GM13977 (cell line): ENCODE measurements at regions not wholly inside any gene's neighbourhood (a gene's known extent, or its start where the extent isn't known, plus 50 kb on each side); places are given as distances from the start of the nearest gene placed in this dataset.
A peak's percentile ranks its signal among the peaks of the same experiment; 100 is the strongest.

Source experiments
- DNase-seq: peaks from one replicate; pipeline ENCODE4 v3.0.0; 2012; ENCODE audit warnings: low spot score
- in situ Hi-C: fragments of 300-500 bp; cut with MboI; formaldehyde crosslinking; loops from one replicate; pipeline ENCODE4 v1.12.0; 2022; ENCODE audit warnings: low sequenced_read_pairs, low pct_unique_long_range_greater_than_20kb, mixed read lengths, inconsistent platforms; ENCODE audit not compliant: unreplicated experiment
- TF ChIP-seq, protein P1 (sequence below): IDR thresholded peaks from 2 replicates; pipeline ENCODE4 v1.5.1; 2012; ENCODE audit warnings: mild to moderate bottlenecking, control low read depth; ENCODE audit not compliant: insufficient read depth; ENCODE audit errors: extremely low read depth, missing control alignments

DNA sequence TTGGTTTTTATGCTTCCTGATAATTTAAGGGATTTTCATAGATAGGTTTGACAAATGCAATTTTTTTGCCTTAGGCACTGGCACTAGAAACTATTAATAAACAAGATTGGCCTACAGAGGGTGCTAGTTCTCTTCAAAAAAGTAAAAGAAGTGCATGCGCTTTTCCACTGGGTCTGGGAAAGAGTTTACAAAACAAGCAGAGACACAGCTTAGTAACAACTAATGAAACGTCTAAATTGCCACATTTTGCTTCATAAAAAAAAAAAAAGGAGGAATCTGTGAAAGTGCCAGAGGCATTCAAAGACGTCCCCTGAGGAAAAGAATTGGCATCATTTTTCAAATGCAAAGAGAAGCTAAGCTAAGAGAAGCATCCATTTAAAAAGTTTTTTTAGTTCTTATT, 58.3 kb upstream of the EEA1 start:
- in situ Hi-C loops, result loop anchor here (5.0 to 25.0 kb wide), 3 partner anchors 200 to 1125 kb away; no protein-coding TSS in a partner anchor
- TF ChIP-seq, protein P1, sequence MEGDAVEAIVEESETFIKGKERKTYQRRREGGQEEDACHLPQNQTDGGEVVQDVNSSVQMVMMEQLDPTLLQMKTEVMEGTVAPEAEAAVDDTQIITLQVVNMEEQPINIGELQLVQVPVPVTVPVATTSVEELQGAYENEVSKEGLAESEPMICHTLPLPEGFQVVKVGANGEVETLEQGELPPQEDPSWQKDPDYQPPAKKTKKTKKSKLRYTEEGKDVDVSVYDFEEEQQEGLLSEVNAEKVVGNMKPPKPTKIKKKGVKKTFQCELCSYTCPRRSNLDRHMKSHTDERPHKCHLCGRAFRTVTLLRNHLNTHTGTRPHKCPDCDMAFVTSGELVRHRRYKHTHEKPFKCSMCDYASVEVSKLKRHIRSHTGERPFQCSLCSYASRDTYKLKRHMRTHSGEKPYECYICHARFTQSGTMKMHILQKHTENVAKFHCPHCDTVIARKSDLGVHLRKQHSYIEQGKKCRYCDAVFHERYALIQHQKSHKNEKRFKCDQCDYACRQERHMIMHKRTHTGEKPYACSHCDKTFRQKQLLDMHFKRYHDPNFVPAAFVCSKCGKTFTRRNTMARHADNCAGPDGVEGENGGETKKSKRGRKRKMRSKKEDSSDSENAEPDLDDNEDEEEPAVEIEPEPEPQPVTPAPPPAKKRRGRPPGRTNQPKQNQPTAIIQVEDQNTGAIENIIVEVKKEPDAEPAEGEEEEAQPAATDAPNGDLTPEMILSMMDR, result peak; percentile 57
- DNase-seq, result no peak

DNA sequence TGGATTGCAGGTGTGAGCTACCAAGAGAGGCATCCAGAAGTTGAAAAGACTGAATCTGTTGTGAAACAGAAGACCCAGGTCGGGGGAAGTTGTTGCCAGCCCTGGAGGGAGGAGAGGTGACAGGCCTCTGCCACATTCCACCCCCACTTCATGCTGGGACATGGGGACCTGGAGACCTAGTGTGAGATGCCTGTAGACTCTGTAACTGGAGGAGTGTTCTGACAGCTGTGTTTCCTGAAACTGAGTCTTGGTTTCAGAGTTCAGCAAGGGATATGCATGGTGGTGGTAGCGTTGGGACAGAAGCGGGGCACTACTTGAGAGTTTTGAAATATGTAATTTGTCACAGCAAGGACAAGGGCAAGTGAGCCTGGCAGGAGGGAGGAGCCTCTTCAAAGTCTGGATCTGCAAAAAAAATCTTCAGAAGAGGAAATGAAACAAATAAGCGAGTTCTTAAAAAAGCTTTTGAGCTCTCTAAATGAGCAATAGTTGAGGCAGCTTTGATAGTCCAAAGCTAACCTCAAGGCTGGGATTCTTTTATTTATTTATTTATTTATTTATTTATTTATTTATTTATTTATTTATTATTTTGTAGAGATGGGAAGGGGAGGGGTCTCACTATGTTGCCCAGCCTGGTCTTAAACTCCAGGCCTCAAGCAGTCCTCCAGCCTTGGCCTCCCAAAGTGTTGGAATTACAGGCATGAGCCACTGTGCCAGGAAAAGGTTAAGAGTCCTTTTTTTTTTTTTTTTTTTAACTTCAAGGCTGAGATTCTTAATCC, 58.9 kb upstream of the EEA1 start:
- in situ Hi-C loops, result loop anchor here (5.0 to 25.0 kb wide), 3 partner anchors 201 to 1124 kb away; no protein-coding TSS in a partner anchor
- TF ChIP-seq, protein P1, result no peak
- peak; percentile 40 for DNase-seq

DNA sequence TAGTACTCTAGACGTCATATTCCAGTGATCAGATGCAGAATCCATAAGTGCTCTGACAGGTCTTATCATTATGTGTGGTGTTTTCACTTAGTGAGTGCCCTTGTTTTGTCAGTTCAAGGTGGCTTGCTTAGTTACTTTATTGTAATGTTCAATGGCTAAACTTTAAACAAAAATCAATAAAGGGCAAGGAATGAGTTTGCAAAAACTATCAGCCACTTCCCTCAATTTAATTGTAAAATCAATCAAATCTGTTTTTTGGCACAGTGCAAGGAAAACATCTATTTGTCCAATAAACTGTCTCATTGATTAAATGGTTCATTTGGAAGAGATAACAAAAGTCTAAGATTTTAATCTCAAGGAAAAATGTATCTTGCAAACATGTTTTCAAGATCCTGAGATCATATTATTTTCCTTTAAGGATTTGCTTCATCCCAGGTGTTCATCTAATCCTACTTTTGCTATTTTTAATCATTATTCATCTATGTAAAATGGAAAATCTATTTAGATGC, 59.6 kb upstream of the EEA1 start:
- no peak for DNase-seq
- in situ Hi-C loops, result loop anchor here (5.0 to 25.0 kb wide), 3 partner anchors 201 to 1124 kb away; no protein-coding TSS in a partner anchor
- TF ChIP-seq, protein P1, result no peak

DNA sequence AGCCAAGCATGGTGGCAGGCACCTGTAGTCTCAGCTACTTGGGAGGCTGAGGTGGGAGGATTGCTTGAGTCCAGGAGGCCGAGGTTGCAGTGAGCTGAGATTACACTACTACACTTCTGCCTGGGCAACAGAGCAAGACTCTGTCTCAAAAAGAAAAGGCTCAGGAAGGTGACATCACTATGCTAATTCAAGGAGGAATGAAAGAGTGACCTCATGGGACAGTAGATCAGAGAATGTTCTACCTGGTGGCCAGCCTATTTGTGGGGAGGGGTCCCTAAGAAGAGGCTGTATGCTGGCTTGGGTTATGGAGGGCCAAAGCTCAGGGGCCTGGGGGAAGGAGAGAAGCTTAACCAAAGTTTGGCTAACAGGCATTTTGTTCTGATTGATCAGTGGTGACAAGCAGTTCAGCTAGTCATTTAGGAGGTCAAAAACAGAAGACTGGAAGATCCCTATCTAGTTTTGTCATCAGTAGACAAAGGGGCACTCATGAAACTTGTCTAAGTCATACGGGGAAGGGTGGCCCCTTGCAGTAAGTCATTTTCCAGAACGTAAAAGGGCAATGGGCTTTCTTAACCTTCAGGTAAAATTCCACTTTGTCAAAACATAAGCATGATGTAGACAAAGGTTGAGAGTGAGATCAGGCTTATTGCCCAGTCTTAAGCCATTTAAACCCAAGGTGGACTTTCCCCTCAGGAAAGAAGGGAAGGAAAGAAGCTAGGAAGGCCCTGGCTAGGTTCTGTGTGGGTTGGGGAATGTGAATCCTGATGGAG, 60.8 kb upstream of the EEA1 start:
- TF ChIP-seq, protein P1, result no peak
- no peak for DNase-seq
- in situ Hi-C loops, result loop anchor here (5.0 to 25.0 kb wide), 3 partner anchors 203 to 1122 kb away; no protein-coding TSS in a partner anchor

DNA sequence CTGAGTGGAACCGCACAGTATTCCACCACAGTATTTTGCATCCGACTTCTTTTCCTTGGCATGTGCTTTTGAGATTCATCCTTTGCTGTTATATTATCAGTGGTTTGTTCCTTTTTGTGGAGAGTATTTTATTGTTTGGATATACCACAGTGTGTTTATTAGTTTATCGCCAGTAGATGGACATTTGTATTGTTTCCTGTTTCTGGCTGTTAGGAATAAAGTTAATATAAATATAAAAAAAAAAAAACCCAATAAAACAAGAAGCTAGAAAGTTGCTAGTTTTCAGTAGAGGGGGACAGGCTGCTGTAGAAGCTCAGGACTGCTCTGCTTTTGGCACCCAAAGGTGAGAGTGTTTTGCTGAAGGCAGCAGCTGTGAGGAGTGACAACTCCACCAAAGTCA, 62.0 kb upstream of the EEA1 start:
- TF ChIP-seq, protein P1, result no peak
- DNase-seq, result no peak
- in situ Hi-C loops, result loop anchor here (25.0 kb wide), 1 partner anchor 1121 kb away; no protein-coding TSS in a partner anchor

DNA sequence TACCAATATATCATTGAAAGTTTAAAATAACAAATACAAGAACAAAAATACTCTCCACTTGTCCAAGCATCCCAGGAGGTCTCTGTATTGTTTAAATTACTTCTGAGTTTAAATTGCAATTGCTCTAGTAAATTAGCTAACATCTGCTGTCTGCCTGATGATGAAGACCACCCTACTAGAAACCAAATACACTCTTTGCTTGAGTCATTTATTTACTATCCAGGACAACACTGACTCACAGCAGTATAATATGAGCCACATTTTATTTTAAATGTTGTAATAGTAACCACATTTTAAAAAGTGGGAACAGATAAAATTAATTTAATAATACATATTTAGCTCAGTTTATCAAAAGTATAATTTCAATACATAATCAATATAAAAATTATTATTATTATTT, 62.9 kb upstream of the EEA1 start:
- TF ChIP-seq, protein P1, result no peak
- no peak for DNase-seq
- in situ Hi-C loops, result loop anchor here (25.0 kb wide), 1 partner anchor 1120 kb away; no protein-coding TSS in a partner anchor
